GM21360 (cell line): ENCODE measurements at regions not wholly inside any gene's neighbourhood (a gene's known extent, or its start where the extent isn't known, plus 50 kb on each side); places are given as distances from the start of the nearest gene placed in this dataset.
"Not testable (repeated sequence)": the region's sequence is repeated elsewhere in the genome, so short reads cannot be mapped to it uniquely, and the experiment has no call there.

Experiments
- ATAC-seq: cut with Tn5 transposase; IDR thresholded peaks from one replicate; pipeline ENCODE4 v1.9.1; 2021; ENCODE audit warnings: mild to moderate bottlenecking, moderate library complexity; ENCODE audit not compliant: unreplicated experiment

- no peak for ATAC-seq
Measured at GRCh38 chr4:149983931-149984330, 94.3 kb upstream of the DCLK2 start.

- no peak for ATAC-seq
Measured at GRCh38 chr4:149985981-149986380, 92.3 kb upstream of the DCLK2 start.

GRCh38 chr4:149986917-149987316 lies 91.3 kb upstream of the DCLK2 start:
- no peak for ATAC-seq

- no peak for ATAC-seq
Measured at GRCh38 chr4:149987330-149988086, 90.7 kb upstream of the DCLK2 start.

- ATAC-seq, result no peak
Measured at GRCh38 chr4:149988087-149988410, 90.2 kb upstream of the DCLK2 start.

- ATAC-seq, result no peak
Measured at GRCh38 chr4:149993030-149993429, 85.2 kb upstream of the DCLK2 start.

- no peak for ATAC-seq
Measured at GRCh38 chr4:149995134-149995756, 83.0 kb upstream of the DCLK2 start.

- peak; percentile 69 for ATAC-seq
Measured at GRCh38 chr4:149997881-149998421, 80.3 kb upstream of the DCLK2 start.

GRCh38 chr4:149999485-150000074 lies 78.7 kb upstream of the DCLK2 start:
- ATAC-seq, result no peak

GRCh38 chr4:150001815-150002214 lies 76.4 kb upstream of the DCLK2 start:
- no peak for ATAC-seq

GRCh38 chr4:150002561-150002960 lies 75.7 kb upstream of the DCLK2 start:
- no peak for ATAC-seq

GRCh38 chr4:150004481-150004880 lies 73.8 kb upstream of the DCLK2 start:
- no peak for ATAC-seq

GRCh38 chr4:150005537-150005936 lies 72.7 kb upstream of the DCLK2 start:
- ATAC-seq, result no peak

GRCh38 chr4:150006197-150006596 lies 72.0 kb upstream of the DCLK2 start:
- ATAC-seq, result no peak

- ATAC-seq, result no peak
Measured at GRCh38 chr4:150007512-150007911, 70.7 kb upstream of the DCLK2 start.

GRCh38 chr4:150008546-150008945 lies 69.7 kb upstream of the DCLK2 start:
- no peak for ATAC-seq

- ATAC-seq, result no peak
Measured at GRCh38 chr4:150009533-150009932, 68.7 kb upstream of the DCLK2 start.

GRCh38 chr4:150010525-150011126 lies 67.6 kb upstream of the DCLK2 start:
- no peak for ATAC-seq

- ATAC-seq, result no peak
Measured at GRCh38 chr4:150012851-150013360, 65.3 kb upstream of the DCLK2 start.

GRCh38 chr4:150015910-150016309 lies 62.3 kb upstream of the DCLK2 start:
- ATAC-seq, result not testable (repeated sequence)

GRCh38 chr4:150016621-150017020 lies 61.6 kb upstream of the DCLK2 start:
- not testable (repeated sequence) for ATAC-seq
